ENCODE measurements at regions not wholly inside any gene's neighbourhood (a gene's known extent, or its start where the extent isn't known, plus 50 kb on each side); places are given as distances from the start of the nearest gene placed in this dataset.
"Not testable (repeated sequence)": the region's sequence is repeated elsewhere in the genome, so short reads cannot be mapped to it uniquely, and the experiment has no call there.

GRCh38 chr6:58238421-58238820 lies 921.0 kb downstream of the PRIM2 start:
- not testable (repeated sequence) for TF ChIP-seq CTCF, POLR2A (IDR thresholded peaks at IDR 0.05)
